Panc1 (cell line): ENCODE measurements at regions not wholly inside any gene's neighbourhood (a gene's known extent, or its start where the extent isn't known, plus 50 kb on each side); places are given as distances from the start of the nearest gene placed in this dataset.
A peak's percentile ranks its signal among the peaks of the same experiment; 100 is the strongest.

ENCODE experiments used
- ATAC-seq: fragments of 200-7000 bp; cut with Tn5 transposase; 2 replicates; pipeline ENCODE4 v1.9.1; 2020; ENCODE audit warnings: mild to moderate bottlenecking, moderate library complexity
- BruUV-seq: library from RNA; stranded (reverse); fragments of 400-500 nt; replicated peaks from 2 replicates; lab custom pipeline; 2021; lab: Mats Ljungman, UMichigan
- CTCF ChIA-PET: fragments of 300-600 bp; sonication (Branson Sonifier 250); formaldehyde crosslinking; loops from one replicate; lab custom pipeline; 2022; ENCODE audit warnings: antibody characterized with exemption; lab: Charles Lee
- POLR2A ChIA-PET: fragments of 300-600 bp; sonication (Branson Sonifier 250); formaldehyde crosslinking; loops from one replicate; lab custom pipeline; 2022; ENCODE audit warnings: antibody characterized with exemption; lab: Charles Lee
- DNase-seq: peaks from one replicate; pipeline ENCODE4 v3.0.0-alpha.2; 2010; ENCODE audit warnings: low read depth, low spot score
- H3K27ac ChIP-seq: 2 replicates; pipeline ENCODE4 v1.5.1; 2011; ENCODE audit warnings: mild to moderate bottlenecking, low read length, inconsistent platforms
- H3K27me3 ChIP-seq: fragments of 200-500 bp; sonication (Bioruptor generic); 2 replicates; pipeline ENCODE4 v1.6.0; 2014; ENCODE audit warnings: low read length, inconsistent platforms; ENCODE audit not compliant: control insufficient read depth, insufficient read depth
- H3K36me3 ChIP-seq: fragments of 200-500 bp; sonication (Bioruptor generic); 2 replicates; pipeline ENCODE4 v1.5.1; 2014; ENCODE audit warnings: inconsistent platforms, mild to moderate bottlenecking, low read length, moderate library complexity; ENCODE audit not compliant: control insufficient read depth, insufficient read depth
- H3K4me1 ChIP-seq: 2 replicates; pipeline ENCODE4 v1.5.1; 2011; ENCODE audit warnings: inconsistent platforms, mild to moderate bottlenecking, low read length, moderate library complexity; ENCODE audit not compliant: control insufficient read depth, insufficient read depth
- H3K4me3 ChIP-seq, 2 experiments: 2 replicates each; pipeline ENCODE4 v1.5.1; 2011 to 2012; ENCODE audit warnings: low read depth in 2 of 2, low read length in 2 of 2, mild to moderate bottlenecking in 2 of 2, inconsistent platforms in 1 of 2, moderate library complexity in 1 of 2
- H3K9me3 ChIP-seq: fragments of 200-500 bp; sonication (Bioruptor generic); 2 replicates; pipeline ENCODE4 v1.5.1; 2014; ENCODE audit warnings: low read depth, mild to moderate bottlenecking, inconsistent platforms, low read length, moderate library complexity; ENCODE audit not compliant: control insufficient read depth, insufficient read depth
- CTCF ChIP-seq: fragments of 450-650 bp; IDR thresholded peaks from 2 replicates; pipeline ENCODE4 v1.5.1; 2017; ENCODE audit warnings: mild to moderate bottlenecking
- POLR2AphosphoS5 ChIP-seq: IDR thresholded peaks from 2 replicates; pipeline ENCODE4 v1.6.1; 2012; ENCODE audit warnings: mild to moderate bottlenecking, low read depth, low read length, moderate library complexity
- REST ChIP-seq, 2 experiments: IDR thresholded peaks; 2 replicates each; pipeline ENCODE4 v1.6.1; 2011 to 2012; ENCODE audit warnings: low read depth in 2 of 2, control low read depth in 1 of 2, low read length in 1 of 2, mild to moderate bottlenecking in 1 of 2, moderate library complexity in 1 of 2; ENCODE audit not compliant: insufficient read depth in 1 of 2
- SIN3A ChIP-seq: IDR thresholded peaks from 2 replicates; pipeline ENCODE4 v1.6.1; 2012; ENCODE audit warnings: low read depth, mild to moderate bottlenecking, low read length, moderate library complexity, borderline replicate concordance; ENCODE audit not compliant: insufficient read depth
- TCF7L2 ChIP-seq: IDR thresholded peaks from 2 replicates; pipeline ENCODE4 v1.6.1; 2011; ENCODE audit warnings: mild to moderate bottlenecking, low read depth, low read length, inconsistent platforms
- in situ Hi-C: cut with HindIII; loops from 2 replicates; pipeline ENCODE4 v1.10.0; 2016; ENCODE audit warnings: low sequenced_read_pairs, low pct_unique_long_range_greater_than_20kb
- intact Hi-C: fragments of 100-400 bp; cut with micrococcal nuclease; formaldehyde crosslinking; loops from one replicate; pipeline ENCODE4 v1.10.0; 2022; ENCODE audit not compliant: unreplicated experiment

- Histone ChIP-seq H3K27ac (no peak overlapping the region), H3K4me1 (no peaks in the 10 kb centered on the region), H3K36me3 (no peaks in the 10 kb centered on the region), H3K4me3 (no peak overlapping the region), H3K27me3 (no peaks in the 10 kb centered on the region), H3K9me3 (no peaks in the 10 kb centered on the region)
- no peak for ATAC-seq
- in situ Hi-C loops: no loop called here
- ChIA-PET CTCF (interaction anchor here (1.2 kb wide), 1 partner anchor 201 kb away, joined by 4 read pairs; no protein-coding TSS in a partner anchor), POLR2A (no interaction called here)
- intact Hi-C loops: loop anchor here (2.0 to 5.0 kb wide), 2 partner anchors 199 to 311 kb away; no protein-coding TSS in a partner anchor
- no peak for DNase-seq
- BruUV-seq: no TSS peak
- TF ChIP-seq REST (IDR thresholded peaks at IDR 0.05; ENCODE audit: insufficient read depth in 1 of 2, low read depth in 2 of 2, low read length in 1 of 2) (no peak), SIN3A (no peak), TCF7L2 (no peak), POLR2AphosphoS5 (no peak), CTCF (no peak)
Measured at GRCh38 chr13:26497968-26498511, 59.4 kb upstream of the WASF3 start.

- H3K36me3 ChIP-seq: no peaks in the 10 kb centered on the region
- no TSS peak for BruUV-seq
- ATAC-seq (no peak), DNase-seq (no peak)
- ChIA-PET CTCF (interaction anchor here (1.2 kb wide), 1 partner anchor 200 kb away, joined by 4 read pairs; no protein-coding TSS in a partner anchor), POLR2A (interaction anchor here (0.6 kb wide), 1 partner anchor 17 kb away, joined by 9 read pairs; no protein-coding TSS in a partner anchor)
- no peak for TF ChIP-seq POLR2AphosphoS5
- TF ChIP-seq SIN3A: no peak
- no peak for TF ChIP-seq REST (IDR thresholded peaks at IDR 0.05; ENCODE audit: insufficient read depth in 1 of 2, low read depth in 2 of 2, low read length in 1 of 2)
- peak; percentile 20; the same call in 1 of the 2 replicates for TF ChIP-seq CTCF
- no peaks in the 10 kb centered on the region for H3K27me3 ChIP-seq
- no peaks in the 10 kb centered on the region for H3K9me3 ChIP-seq
- no peak overlapping the region for H3K27ac ChIP-seq
- intact Hi-C loops: loop anchor here (5.0 kb wide), 1 partner anchor 198 kb away; no protein-coding TSS in a partner anchor
- in situ Hi-C loops: no loop called here
- no peak overlapping the region for H3K4me3 ChIP-seq
- H3K4me1 ChIP-seq: no peaks in the 10 kb centered on the region
Measured at GRCh38 chr13:26498656-26499601, 58.6 kb upstream of the WASF3 start.
